ENCODE measurements at regions not wholly inside any gene's neighbourhood (a gene's known extent, or its start where the extent isn't known, plus 50 kb on each side); places are given as distances from the start of the nearest gene placed in this dataset.

GRCh38 chr1:212496682-212497081, 64.0 kb downstream of the NENF start (continued):
- no peak for TF ChIP-seq GABPA (IDR thresholded peaks at IDR 0.05 in 1 of 2, conservative IDR thresholded peaks at IDR 0.05 in 1 of 2)
- no peak for TF ChIP-seq NR2F2 (IDR thresholded peaks at IDR 0.05)
- TF ChIP-seq HNF4G (IDR thresholded peaks at IDR 0.05) = no peak

- no peaks in the 10 kb centered on the region for H3K9me3 ChIP-seq (ENCODE audit: control insufficient read depth in 4 of 4, low read length in 3 of 4)
- no peak overlapping the region for H3K27ac ChIP-seq (ENCODE audit: low read depth in 1 of 2, low read length in 2 of 2)
- H3K36me3 ChIP-seq (ENCODE audit: control insufficient read depth in 4 of 4, insufficient read depth in 3 of 4, low read depth in 1 of 4, low read length in 3 of 4) = no peaks in the 10 kb centered on the region
- H3K9ac ChIP-seq (ENCODE audit: low read depth in 1 of 2, low read length in 2 of 2) = no peak overlapping the region
- WGBS = 92% methylated on average over 3 of the region's 3 CpGs
- H3K4me1 ChIP-seq (ENCODE audit: control insufficient read depth in 4 of 4, insufficient read depth in 4 of 4, low read length in 3 of 4) = no peaks in the 10 kb centered on the region
- no peak for TF ChIP-seq HNF4A (conservative IDR thresholded peaks at IDR 0.05)
- TF ChIP-seq REST (IDR thresholded peaks at IDR 0.05) = no peak
- TF ChIP-seq HNF4G (IDR thresholded peaks at IDR 0.05) = no peak
- no peak for TF ChIP-seq EGR1 (IDR thresholded peaks at IDR 0.05; ENCODE audit: low read depth in 2 of 2)
- TF ChIP-seq SP1 (IDR thresholded peaks at IDR 0.05) = no peak
- TF ChIP-seq JUND (IDR thresholded peaks at IDR 0.05) = no peak
- no peak for TF ChIP-seq MAX (IDR thresholded peaks at IDR 0.05)
- TF ChIP-seq FOXA1 (IDR thresholded peaks at IDR 0.05) = no peak
- no peak for TF ChIP-seq ATF3 (IDR thresholded peaks at IDR 0.05)
- TF ChIP-seq ZBTB33 (IDR thresholded peaks at IDR 0.05) = no peak
- no peak for TF ChIP-seq CTCF (IDR thresholded peaks at IDR 0.05; ENCODE audit: low read depth, low read length, missing input control)
- no peak for TF ChIP-seq TAF1 (conservative IDR thresholded peaks at IDR 0.05)
- TF ChIP-seq YY1 (IDR thresholded peaks at IDR 0.05) = no peak
- TF ChIP-seq FOXA2 (IDR thresholded peaks at IDR 0.05) = no peak
- TF ChIP-seq RAD21 (IDR thresholded peaks at IDR 0.05) = no peak
- TF ChIP-seq GABPA (IDR thresholded peaks at IDR 0.05 in 1 of 2, conservative IDR thresholded peaks at IDR 0.05 in 1 of 2) = no peak
- TF ChIP-seq NR2F2 (IDR thresholded peaks at IDR 0.05) = no peak
- no peaks in the 10 kb centered on the region for H3K27me3 ChIP-seq (ENCODE audit: control insufficient read depth in 4 of 4, insufficient read depth in 4 of 4, low read length in 3 of 4)
- H3K4me3 ChIP-seq (ENCODE audit: low read depth in 1 of 3, low read length in 3 of 3) = no peak overlapping the region
- no peak for DNase-seq (ENCODE audit: low spot score)
Observed at GRCh38 chr1:212497553-212497952, 64.8 kb downstream of the NENF start.

Data from liver (tissue), 8 donors.